GM23338 (cell line): ENCODE measurements at regions not wholly inside any gene's neighbourhood (a gene's known extent, or its start where the extent isn't known, plus 50 kb on each side); places are given as distances from the start of the nearest gene placed in this dataset.

Source experiments
- ATAC-seq: fragments of 200-7000 bp; cut with Tn5 transposase; 3 replicates; pipeline ENCODE4 v1.9.1; 2020
- DNase-seq: peaks from one replicate; pipeline ENCODE4 v3.0.0-alpha.2; 2015; ENCODE audit warnings: low spot score
- H2AFZ ChIP-seq: fragments of 200-600 bp; sonication (generic); 2 replicates; pipeline ENCODE4 v1.8.0; 2016; ENCODE audit warnings: antibody characterized with exemption, mild to moderate bottlenecking, moderate library complexity
- H3F3A ChIP-seq: fragments of 200-600 bp; sonication (generic); replicated peaks from 2 replicates; pipeline ENCODE4 v1.8.0; 2017; ENCODE audit warnings: antibody characterized with exemption, mixed run types, low read depth
- H3K27ac ChIP-seq: fragments of 200-600 bp; sonication (generic); 2 replicates; pipeline ENCODE4 v1.6.1; 2016; ENCODE audit warnings: low read depth
- H3K27me3 ChIP-seq: fragments of 200-600 bp; sonication (generic); 2 replicates; pipeline ENCODE4 v1.8.0; 2016; ENCODE audit warnings: mild to moderate bottlenecking, mixed run types, moderate library complexity; ENCODE audit not compliant: insufficient read depth
- H3K36me3 ChIP-seq: fragments of 200-600 bp; sonication (generic); 2 replicates; pipeline ENCODE4 v1.8.0; 2016; ENCODE audit warnings: mild to moderate bottlenecking; ENCODE audit not compliant: insufficient read depth
- H3K4me1 ChIP-seq: fragments of 200-600 bp; sonication (generic); 2 replicates; pipeline ENCODE4 v1.8.0; 2016; ENCODE audit warnings: mild to moderate bottlenecking, moderate library complexity; ENCODE audit not compliant: insufficient read depth
- H3K4me2 ChIP-seq: fragments of 200-600 bp; sonication (generic); 2 replicates; pipeline ENCODE4 v1.7.1; 2017; ENCODE audit warnings: mixed run types
- H3K4me3 ChIP-seq: fragments of 200-600 bp; sonication (generic); 2 replicates; pipeline ENCODE4 v1.6.1; 2016; ENCODE audit warnings: mixed run types
- H3K79me2 ChIP-seq: fragments of 200-600 bp; sonication (generic); replicated peaks from 2 replicates; pipeline ENCODE4 v1.8.0; 2017; ENCODE audit warnings: mild to moderate bottlenecking; ENCODE audit not compliant: insufficient read depth
- H3K9me2 ChIP-seq: fragments of 200-600 bp; sonication (generic); 2 replicates; pipeline ENCODE4 v1.8.0; 2017; ENCODE audit not compliant: insufficient read depth
- H4K20me1 ChIP-seq: fragments of 200-600 bp; sonication (generic); replicated peaks from 2 replicates; pipeline ENCODE4 v1.8.0; 2017; ENCODE audit warnings: mild to moderate bottlenecking; ENCODE audit not compliant: insufficient read depth
- H3K27ac Mint-ChIP-seq: 2 replicates; pipeline ENCODE4 v1.8.0; 2020; ENCODE audit warnings: inconsistent platforms, mild to moderate bottlenecking, moderate library complexity, mixed read lengths
- H3K27me3 Mint-ChIP-seq: 3 replicates; pipeline ENCODE4 v1.8.0; 2022; ENCODE audit warnings: low read depth, mild to moderate bottlenecking, moderate library complexity, mixed read lengths, inconsistent platforms; ENCODE audit not compliant: insufficient read depth, poor library complexity
- H3K36me3 Mint-ChIP-seq: 3 replicates; pipeline ENCODE4 v1.8.0; 2021; ENCODE audit warnings: low read depth, mild to moderate bottlenecking, inconsistent platforms, moderate library complexity, mixed read lengths
- H3K4me1 Mint-ChIP-seq: 3 replicates; pipeline ENCODE4 v1.8.0; 2020; ENCODE audit warnings: mild to moderate bottlenecking, inconsistent platforms, mixed read lengths
- H3K4me3 Mint-ChIP-seq: 3 replicates; pipeline ENCODE4 v1.8.0; 2021; ENCODE audit warnings: moderate library complexity, mild to moderate bottlenecking, inconsistent platforms, mixed read lengths
- H3K9me3 Mint-ChIP-seq: 3 replicates; pipeline ENCODE4 v1.8.0; 2020; ENCODE audit warnings: moderate library complexity, mild to moderate bottlenecking, inconsistent platforms, mixed read lengths
- CREB1 ChIP-seq: fragments of 250-450 bp; sonication (Bioruptor Pico); IDR thresholded peaks from 2 replicates; pipeline ENCODE4 v1.5.0; 2020; ENCODE audit warnings: low read depth, mild to moderate bottlenecking, moderate library complexity
- CTCF ChIP-seq, 2 experiments: fragments of 200-600 bp in 1 of 2; sonication (generic) in 1 of 2; conservative IDR thresholded peaks; 2 replicates each; pipeline versions ENCODE4 v1.5.1 to v1.6.1; 2016 to 2017; ENCODE audit warnings: antibody characterized with exemption in 2 of 2, low read depth in 2 of 2, mild to moderate bottlenecking in 2 of 2, moderate library complexity in 1 of 2
- ETS1 ChIP-seq: IDR thresholded peaks from 2 replicates; pipeline ENCODE4 v1.6.1; 2016; ENCODE audit warnings: antibody characterized with exemption
- NANOG ChIP-seq: IDR thresholded peaks from 2 replicates; pipeline ENCODE4 v1.6.1; 2016; ENCODE audit warnings: antibody characterized with exemption, borderline replicate concordance
- REST ChIP-seq: IDR thresholded peaks from one replicate; pipeline ENCODE4 v1.6.1; 2018; ENCODE audit warnings: antibody characterized with exemption; ENCODE audit not compliant: unreplicated experiment
- STAT1 ChIP-seq: IDR thresholded peaks from one replicate; pipeline ENCODE4 v1.6.1; 2016; ENCODE audit warnings: antibody characterized with exemption; ENCODE audit not compliant: unreplicated experiment
- ZNF114 ChIP-seq: fragments of 250-450 bp; sonication (Bioruptor Pico); IDR thresholded peaks from 2 replicates; pipeline ENCODE4 v1.5.0; 2020; ENCODE audit warnings: mild to moderate bottlenecking, moderate library complexity
- ZNF331 ChIP-seq: fragments of 250-450 bp; sonication (Bioruptor Pico); IDR thresholded peaks from 2 replicates; pipeline ENCODE4 v1.5.0; 2020; ENCODE audit warnings: low read depth, mild to moderate bottlenecking, moderate library complexity

- TF ChIP-seq CTCF (conservative IDR thresholded peaks at IDR 0.05; ENCODE audit: low read depth in 2 of 2) (no peak), NANOG (no peak)
These were observed 1012.0 kb upstream of the AMELY start (continued) for GRCh38 chrY:7923476-7924017.

- Histone ChIP-seq H3K4me3 (no peak overlapping the region), H3K27me3 (no peaks in the 10 kb centered on the region), H3K4me1 (no peaks in the 10 kb centered on the region), H3K79me2 (no peaks in the 10 kb centered on the region), H3F3A (no peaks in the 10 kb centered on the region), H3K9me2 (no peaks in the 10 kb centered on the region), H4K20me1 (no peaks in the 10 kb centered on the region), H3K4me2 (no peak overlapping the region), H3K36me3 (no peaks in the 10 kb centered on the region), H2AFZ (no peak overlapping the region), H3K27ac (no peak overlapping the region)
- Mint-ChIP-seq H3K4me1 (no peaks in the 10 kb centered on the region), H3K36me3 (no peaks in the 10 kb centered on the region), H3K27me3 (peaks cover 3% of the 10 kb centered on the region), H3K9me3 (no peaks in the 10 kb centered on the region), H3K27ac (no peak overlapping the region), H3K4me3 (no peak overlapping the region)
- DNase-seq (no peak), ATAC-seq (no peak)
- TF ChIP-seq ZNF114 (no peak), ZNF331 (CRISPR knock-in tag) (no peak), STAT1 (no peak), REST (no peak)
These were observed 1008.8 kb upstream of the AMELY start for GRCh38 chrY:7920382-7920781.

- no peak overlapping the region for H3K4me2 ChIP-seq
- no peaks in the 10 kb centered on the region for H4K20me1 ChIP-seq
- no peak overlapping the region for H3K27ac ChIP-seq
- H3K9me2 ChIP-seq = no peaks in the 10 kb centered on the region
- no peak overlapping the region for H3K4me3 ChIP-seq
- no peak overlapping the region for H3K27ac Mint-ChIP-seq
- DNase-seq = no peak
- H3K36me3 Mint-ChIP-seq = no peaks in the 10 kb centered on the region
- H2AFZ ChIP-seq = no peak overlapping the region
- no peaks in the 10 kb centered on the region for H3K4me1 Mint-ChIP-seq
- H3K79me2 ChIP-seq = no peaks in the 10 kb centered on the region
- H3K9me3 Mint-ChIP-seq = no peaks in the 10 kb centered on the region
- H3K4me3 Mint-ChIP-seq = no peak overlapping the region
- H3F3A ChIP-seq = no peaks in the 10 kb centered on the region
- H3K36me3 ChIP-seq = no peaks in the 10 kb centered on the region
- no peak for ATAC-seq
- TF ChIP-seq ETS1 = no peak
- TF ChIP-seq ZNF331 (CRISPR knock-in tag) = no peak
- no peak for TF ChIP-seq CTCF (conservative IDR thresholded peaks at IDR 0.05; ENCODE audit: low read depth in 2 of 2)
- TF ChIP-seq CREB1 (CRISPR knock-in tag) = no peak
- TF ChIP-seq REST = no peak
- TF ChIP-seq STAT1 = no peak
- no peaks in the 10 kb centered on the region for H3K27me3 ChIP-seq
- no peaks in the 10 kb centered on the region for H3K4me1 ChIP-seq
- no peaks in the 10 kb centered on the region for H3K27me3 Mint-ChIP-seq
These were observed 977.0 kb upstream of the AMELY start for GRCh38 chrY:7888506-7888905.
